ENCODE measurements at regions not wholly inside any gene's neighbourhood (a gene's known extent, or its start where the extent isn't known, plus 50 kb on each side); places are given as distances from the start of the nearest gene placed in this dataset.

GRCh38 chr2:2793925-2794560 is 463.0 kb upstream of the MYT1L start:
- TF ChIP-seq CTCF (IDR thresholded peaks at IDR 0.05) = no peak
- no peak for TF ChIP-seq POLR2A (IDR thresholded peaks at IDR 0.05)

Data from thyroid gland (tissue), 4 donors.